Astrocyte (in vitro differentiated cells and primary cell): ENCODE measurements at regions not wholly inside any gene's neighbourhood (a gene's known extent, or its start where the extent isn't known, plus 50 kb on each side); places are given as distances from the start of the nearest gene placed in this dataset.

Experiments used
- DNase-seq: peaks from one replicate; pipeline ENCODE4 v3.0.0-alpha.2; 2010; ENCODE audit warnings: low read depth
- FAIRE-seq: peaks from 2 replicates; lab custom pipeline; 2011; peaks lifted over from hg19 to GRCh38; lab: Jason Lieb, UNC
- H2AFZ ChIP-seq: 2 replicates; pipeline ENCODE4 v1.6.0; 2012; ENCODE audit warnings: low read depth, low read length, inconsistent platforms
- H3K27ac ChIP-seq: 2 replicates; pipeline ENCODE4 v1.5.1; 2011; ENCODE audit warnings: low read depth, low read length, inconsistent platforms
- H3K27me3 ChIP-seq: 2 replicates; pipeline ENCODE4 v1.6.0; 2011; ENCODE audit warnings: low read length, inconsistent platforms; ENCODE audit not compliant: insufficient read depth
- H3K36me3 ChIP-seq: 2 replicates; pipeline ENCODE4 v1.5.1; 2011; ENCODE audit warnings: low read length, inconsistent platforms; ENCODE audit not compliant: insufficient read depth
- H3K4me1 ChIP-seq: 2 replicates; pipeline ENCODE4 v1.5.1; 2011; ENCODE audit warnings: low read length, inconsistent platforms; ENCODE audit not compliant: insufficient read depth
- H3K4me2 ChIP-seq: 2 replicates; pipeline ENCODE4 v1.6.0; 2012; ENCODE audit warnings: low read length, inconsistent platforms
- H3K4me3 ChIP-seq: 2 replicates; pipeline ENCODE4 v1.5.1; 2011; ENCODE audit warnings: low read depth, mild to moderate bottlenecking, low read length, inconsistent platforms; ENCODE audit not compliant: insufficient read depth
- H3K79me2 ChIP-seq: 2 replicates; pipeline ENCODE4 v1.6.0; 2012; ENCODE audit warnings: mild to moderate bottlenecking, low read length, inconsistent platforms; ENCODE audit not compliant: insufficient read depth
- H3K9ac ChIP-seq: 2 replicates; pipeline ENCODE4 v1.6.0; 2012; ENCODE audit warnings: mild to moderate bottlenecking, low read length, inconsistent platforms
- H3K9me3 ChIP-seq: 2 replicates; pipeline ENCODE4 v1.5.1; 2012; ENCODE audit warnings: low read depth, mild to moderate bottlenecking, low read length, inconsistent platforms; ENCODE audit not compliant: insufficient read depth
- H4K20me1 ChIP-seq: 2 replicates; pipeline ENCODE4 v1.6.0; 2012; ENCODE audit warnings: low read length, inconsistent platforms; ENCODE audit not compliant: insufficient read depth
- H3K27ac Mint-ChIP-seq: one replicate; pipeline ENCODE4 v1.8.0; 2021; ENCODE audit warnings: mild to moderate bottlenecking, mixed read lengths; ENCODE audit not compliant: unreplicated experiment
- H3K27me3 Mint-ChIP-seq: one replicate; pipeline ENCODE4 v1.8.0; 2021; ENCODE audit warnings: low read depth, mixed read lengths; ENCODE audit not compliant: unreplicated experiment
- H3K36me3 Mint-ChIP-seq: one replicate; pipeline ENCODE4 v1.8.0; 2021; ENCODE audit warnings: low read depth, mixed read lengths; ENCODE audit not compliant: unreplicated experiment
- H3K4me1 Mint-ChIP-seq: one replicate; pipeline ENCODE4 v1.8.0; 2021; ENCODE audit warnings: low read depth, mixed read lengths; ENCODE audit not compliant: unreplicated experiment
- H3K4me3 Mint-ChIP-seq: one replicate; pipeline ENCODE4 v1.8.0; 2021; ENCODE audit warnings: mild to moderate bottlenecking, moderate library complexity, mixed read lengths; ENCODE audit not compliant: unreplicated experiment
- H3K9me3 Mint-ChIP-seq: one replicate; pipeline ENCODE4 v1.8.0; 2021; ENCODE audit warnings: mild to moderate bottlenecking, mixed read lengths; ENCODE audit not compliant: unreplicated experiment
- CTCF ChIP-seq: IDR thresholded peaks from 2 replicates; pipeline ENCODE4 v1.5.1; 2011; ENCODE audit warnings: low read depth, mild to moderate bottlenecking, inconsistent platforms, low read length, moderate library complexity; ENCODE audit not compliant: insufficient read depth
- EZH2 ChIP-seq: IDR thresholded peaks from 2 replicates; pipeline ENCODE4 v1.6.1; 2012; ENCODE audit warnings: mild to moderate bottlenecking, low read length, inconsistent platforms; ENCODE audit not compliant: insufficient read depth

- Mint-ChIP-seq H3K36me3 (no peaks in the 10 kb centered on the region), H3K4me1 (peaks cover 8% of the 10 kb centered on the region), H3K27ac (peak overlapping the region; percentile 60), H3K4me3 (no peak overlapping the region), H3K9me3 (no peaks in the 10 kb centered on the region), H3K27me3 (no peaks in the 10 kb centered on the region)
- no peaks in the 10 kb centered on the region for H3K36me3 ChIP-seq
- no peak for FAIRE-seq
- DNase-seq, result no peak
- no peaks in the 10 kb centered on the region for H3K27me3 ChIP-seq
- H4K20me1 ChIP-seq, result no peaks in the 10 kb centered on the region
- no peak overlapping the region for H3K4me2 ChIP-seq
- H3K27ac ChIP-seq, result no peak overlapping the region
- no peaks in the 10 kb centered on the region for H3K9me3 ChIP-seq
- peaks cover 8% of the 10 kb centered on the region for H3K4me1 ChIP-seq
- no peak overlapping the region for H3K9ac ChIP-seq
- no peak overlapping the region for H2AFZ ChIP-seq
- H3K79me2 ChIP-seq, result no peaks in the 10 kb centered on the region
- TF ChIP-seq EZH2, result no peak
- TF ChIP-seq CTCF, result no peak
- H3K4me3 ChIP-seq, result no peak overlapping the region
Measured at GRCh38 chr5:174606153-174606552, 118.2 kb upstream of the MSX2 start.

GRCh38 chr5:174606646-174607045 lies 117.7 kb upstream of the MSX2 start:
- TF ChIP-seq CTCF, result no peak
- no peak for TF ChIP-seq EZH2
- Histone ChIP-seq H3K27me3 (no peaks in the 10 kb centered on the region), H3K9ac (no peak overlapping the region), H3K79me2 (no peaks in the 10 kb centered on the region), H3K9me3 (no peaks in the 10 kb centered on the region), H2AFZ (no peak overlapping the region), H3K36me3 (no peaks in the 10 kb centered on the region), H3K4me3 (no peak overlapping the region), H3K4me1 (peaks cover 8% of the 10 kb centered on the region), H4K20me1 (no peaks in the 10 kb centered on the region), H3K27ac (no peak overlapping the region), H3K4me2 (no peak overlapping the region)
- DNase-seq, result peak; percentile 44
- H3K9me3 Mint-ChIP-seq, result no peaks in the 10 kb centered on the region
- peaks cover 8% of the 10 kb centered on the region for H3K4me1 Mint-ChIP-seq
- H3K27ac Mint-ChIP-seq, result peak overlapping the region; percentile 60
- no peak for FAIRE-seq
- no peak overlapping the region for H3K4me3 Mint-ChIP-seq
- no peaks in the 10 kb centered on the region for H3K27me3 Mint-ChIP-seq
- H3K36me3 Mint-ChIP-seq, result no peaks in the 10 kb centered on the region

GRCh38 chr5:174607205-174607604 lies 117.2 kb upstream of the MSX2 start:
- no peaks in the 10 kb centered on the region for H3K79me2 ChIP-seq
- no peak overlapping the region for H3K4me3 ChIP-seq
- H3K4me1 ChIP-seq, result peaks cover 8% of the 10 kb centered on the region
- H3K27ac ChIP-seq, result no peak overlapping the region
- H3K36me3 ChIP-seq, result no peaks in the 10 kb centered on the region
- no peak for DNase-seq
- H4K20me1 ChIP-seq, result no peaks in the 10 kb centered on the region
- Mint-ChIP-seq H3K27me3 (no peaks in the 10 kb centered on the region), H3K4me1 (peaks cover 8% of the 10 kb centered on the region), H3K4me3 (no peak overlapping the region), H3K36me3 (no peaks in the 10 kb centered on the region), H3K27ac (no peak overlapping the region), H3K9me3 (no peaks in the 10 kb centered on the region)
- no peak for FAIRE-seq
- H2AFZ ChIP-seq, result no peak overlapping the region
- H3K9ac ChIP-seq, result no peak overlapping the region
- no peak overlapping the region for H3K4me2 ChIP-seq
- TF ChIP-seq CTCF, result no peak
- TF ChIP-seq EZH2, result no peak
- no peaks in the 10 kb centered on the region for H3K9me3 ChIP-seq
- H3K27me3 ChIP-seq, result no peaks in the 10 kb centered on the region
